ENCODE measurements at regions not wholly inside any gene's neighbourhood (a gene's known extent, or its start where the extent isn't known, plus 50 kb on each side); places are given as distances from the start of the nearest gene placed in this dataset.
"Not testable (repeated sequence)": the region's sequence is repeated elsewhere in the genome, so short reads cannot be mapped to it uniquely, and the experiment has no call there.

GRCh38 chr6:67935976-67936477 is 699.1 kb upstream of the ADGRB3 start:
- TF ChIP-seq CTCF (conservative IDR thresholded peaks at IDR 0.05; ENCODE audit: control insufficient read depth, insufficient read depth, low read depth, low read length) = no peak
- DNase-seq (ENCODE audit: low read depth) = no peak
- H3K4me3 ChIP-seq (ENCODE audit: control insufficient read depth, low read depth, low read length) = no peak overlapping the region

- no peak for TF ChIP-seq CTCF (conservative IDR thresholded peaks at IDR 0.05; ENCODE audit: control insufficient read depth, insufficient read depth, low read depth, low read length)
- H3K4me3 ChIP-seq (ENCODE audit: control insufficient read depth, low read depth, low read length) = no peak overlapping the region
- DNase-seq (ENCODE audit: low read depth) = peak; percentile 1
Observed at GRCh38 chr6:67933278-67933677, 701.8 kb upstream of the ADGRB3 start.

DNA sequence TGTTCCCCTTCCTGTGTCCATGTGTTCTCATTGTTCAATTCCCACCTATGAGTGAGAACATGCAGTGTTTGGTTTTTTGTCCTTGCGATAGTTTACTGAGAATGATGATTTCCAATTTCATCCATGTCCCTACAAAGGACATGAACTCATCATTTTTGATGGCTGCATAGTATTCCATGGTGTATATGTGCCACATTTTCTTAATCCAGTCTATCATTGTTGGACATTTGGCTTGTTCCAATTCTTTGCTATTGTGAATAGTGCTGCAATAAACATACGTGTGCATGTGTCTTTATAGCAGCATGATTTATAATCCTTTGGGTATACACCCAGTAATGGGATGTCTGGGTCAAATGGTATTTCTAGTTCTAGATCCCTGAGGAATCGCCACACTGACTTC is 712.5 kb upstream of the ADGRB3 start:
- not testable (repeated sequence) for DNase-seq (ENCODE audit: low read depth)

DNA sequence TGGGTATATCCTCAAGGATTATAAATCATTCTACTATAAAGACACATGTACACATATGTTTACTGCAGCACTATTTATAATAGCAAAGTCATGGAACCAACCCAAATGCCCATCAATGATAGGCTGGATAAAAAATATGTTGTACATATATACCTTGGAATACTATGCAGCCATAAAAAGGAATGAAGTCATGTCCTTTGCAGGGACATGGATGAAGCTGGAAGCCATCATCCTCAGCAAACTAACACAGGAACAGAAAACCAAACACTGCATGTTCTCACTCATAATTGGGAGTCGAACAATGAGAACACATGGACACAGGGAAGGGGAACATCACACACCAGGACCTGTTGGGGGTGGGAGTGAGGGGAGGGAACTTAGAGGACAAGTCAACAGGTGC is 715.0 kb upstream of the ADGRB3 start:
- DNase-seq (ENCODE audit: low read depth) = not testable (repeated sequence)

More for the DNA sequence above, 712.5 kb upstream of the ADGRB3 start:
- H3K4me3 ChIP-seq (ENCODE audit: control insufficient read depth, low read depth, low read length) = not testable (repeated sequence)

DNA sequence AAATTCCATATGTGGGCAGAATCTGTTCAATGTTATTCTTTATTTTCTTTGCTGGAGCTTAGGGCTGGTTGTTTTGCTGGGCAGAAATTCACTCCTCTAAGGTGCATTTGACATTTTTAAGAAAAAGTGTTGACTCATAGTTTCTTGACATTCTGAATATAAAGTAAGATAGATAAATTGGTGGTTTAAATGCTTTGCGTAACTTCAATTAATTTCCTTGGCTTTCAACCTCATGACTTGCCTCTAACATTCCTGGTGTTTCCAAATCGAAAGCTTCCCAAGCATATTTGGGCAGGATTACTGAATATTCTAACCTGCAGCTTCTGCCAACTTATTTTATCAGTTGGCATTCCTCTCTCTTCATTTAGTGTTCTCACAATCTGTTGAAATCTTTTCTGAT is 718.7 kb upstream of the ADGRB3 start:
- no peak for TF ChIP-seq CTCF (conservative IDR thresholded peaks at IDR 0.05; ENCODE audit: control insufficient read depth, insufficient read depth, low read depth, low read length)
- DNase-seq (ENCODE audit: low read depth) = peak; percentile 69
- no peak overlapping the region for H3K4me3 ChIP-seq (ENCODE audit: control insufficient read depth, low read depth, low read length)

More for the DNA sequence above, 715.0 kb upstream of the ADGRB3 start:
- not testable (repeated sequence) for H3K4me3 ChIP-seq (ENCODE audit: control insufficient read depth, low read depth, low read length)

DNA sequence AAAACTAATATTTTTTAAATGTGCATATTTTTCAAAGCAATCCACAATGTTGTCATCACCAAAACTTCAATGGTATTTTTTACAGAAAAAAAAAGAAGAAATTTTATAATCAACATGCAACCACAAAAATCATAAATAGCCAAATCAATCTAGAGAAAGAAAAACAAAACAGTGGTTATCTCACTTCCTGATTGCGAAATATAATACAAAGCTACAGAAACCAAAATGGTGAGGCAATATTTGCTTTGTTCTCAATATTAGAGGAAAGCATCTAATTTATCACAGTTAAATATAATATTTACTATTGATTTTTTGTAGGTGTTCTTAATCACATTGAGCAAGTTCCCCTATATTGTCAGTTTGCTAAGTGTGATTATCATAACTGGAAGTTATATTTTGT is 720.7 kb upstream of the ADGRB3 start:
- peak; percentile 8 for DNase-seq (ENCODE audit: low read depth)
- TF ChIP-seq CTCF (conservative IDR thresholded peaks at IDR 0.05; ENCODE audit: control insufficient read depth, insufficient read depth, low read depth, low read length) = no peak

GRCh38 chr6:67909354-67909753 is 725.7 kb upstream of the ADGRB3 start:
- TF ChIP-seq CTCF (conservative IDR thresholded peaks at IDR 0.05; ENCODE audit: control insufficient read depth, insufficient read depth, low read depth, low read length) = no peak
- H3K4me3 ChIP-seq (ENCODE audit: control insufficient read depth, low read depth, low read length) = no peak overlapping the region
- DNase-seq (ENCODE audit: low read depth) = no peak

More for the DNA sequence above, 720.7 kb upstream of the ADGRB3 start:
- H3K4me3 ChIP-seq (ENCODE audit: control insufficient read depth, low read depth, low read length) = no peak overlapping the region

DNA sequence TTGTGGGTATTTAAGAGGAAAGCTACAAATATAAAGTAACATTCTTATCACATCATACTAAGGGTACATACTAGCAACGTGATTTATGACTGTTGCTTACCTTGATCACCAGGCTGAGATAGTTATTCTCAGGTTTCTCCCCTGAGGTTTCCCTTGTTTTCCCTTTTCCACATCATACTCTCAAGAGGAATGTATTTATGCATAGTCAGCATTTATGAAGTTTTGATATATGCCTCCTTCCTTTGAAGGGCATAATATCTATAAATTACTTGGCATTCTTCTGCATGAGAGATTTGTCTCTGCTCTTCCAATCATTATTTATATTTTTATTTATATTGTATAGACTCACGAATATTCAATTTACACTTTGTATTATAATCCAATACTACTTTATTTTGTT is 726.7 kb upstream of the ADGRB3 start:
- H3K4me3 ChIP-seq (ENCODE audit: control insufficient read depth, low read depth, low read length) = no peak overlapping the region
- no peak for DNase-seq (ENCODE audit: low read depth)
- no peak for TF ChIP-seq CTCF (conservative IDR thresholded peaks at IDR 0.05; ENCODE audit: control insufficient read depth, insufficient read depth, low read depth, low read length)

DNA sequence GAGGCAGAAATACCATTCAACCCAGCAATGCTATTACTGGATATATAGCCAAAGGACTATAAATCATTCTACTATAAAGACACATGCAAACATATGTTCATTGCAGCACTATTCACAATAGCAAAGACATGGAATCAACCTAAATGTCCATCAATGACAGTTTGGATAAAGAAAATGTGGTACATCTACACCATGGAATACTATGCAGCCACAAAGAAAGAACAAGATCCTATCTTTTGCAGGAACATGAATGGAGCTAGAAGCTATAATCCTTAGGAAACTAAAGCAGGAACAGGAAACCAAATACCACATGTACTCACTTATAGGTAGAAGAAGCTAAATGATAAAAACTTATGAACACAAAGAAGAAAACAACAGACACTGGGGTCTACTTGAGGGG is 730.3 kb upstream of the ADGRB3 start:
- H3K4me3 ChIP-seq (ENCODE audit: control insufficient read depth, low read depth, low read length); DNase-seq (ENCODE audit: low read depth): not testable (repeated sequence)
